PFSK-1 (cell line): ENCODE measurements at regions not wholly inside any gene's neighbourhood (a gene's known extent, or its start where the extent isn't known, plus 50 kb on each side); places are given as distances from the start of the nearest gene placed in this dataset.

Experiments used
- POLR2AphosphoS5 ChIP-seq: IDR thresholded peaks from 2 replicates; pipeline ENCODE4 v1.6.1; 2012; ENCODE audit warnings: low read depth, mild to moderate bottlenecking, control low read depth, low read length, moderate library complexity
- TAF1 ChIP-seq: IDR thresholded peaks from 2 replicates; pipeline ENCODE4 v1.6.1; 2012; ENCODE audit warnings: low read length, control low read depth, borderline replicate concordance; ENCODE audit not compliant: insufficient read depth

DNA sequence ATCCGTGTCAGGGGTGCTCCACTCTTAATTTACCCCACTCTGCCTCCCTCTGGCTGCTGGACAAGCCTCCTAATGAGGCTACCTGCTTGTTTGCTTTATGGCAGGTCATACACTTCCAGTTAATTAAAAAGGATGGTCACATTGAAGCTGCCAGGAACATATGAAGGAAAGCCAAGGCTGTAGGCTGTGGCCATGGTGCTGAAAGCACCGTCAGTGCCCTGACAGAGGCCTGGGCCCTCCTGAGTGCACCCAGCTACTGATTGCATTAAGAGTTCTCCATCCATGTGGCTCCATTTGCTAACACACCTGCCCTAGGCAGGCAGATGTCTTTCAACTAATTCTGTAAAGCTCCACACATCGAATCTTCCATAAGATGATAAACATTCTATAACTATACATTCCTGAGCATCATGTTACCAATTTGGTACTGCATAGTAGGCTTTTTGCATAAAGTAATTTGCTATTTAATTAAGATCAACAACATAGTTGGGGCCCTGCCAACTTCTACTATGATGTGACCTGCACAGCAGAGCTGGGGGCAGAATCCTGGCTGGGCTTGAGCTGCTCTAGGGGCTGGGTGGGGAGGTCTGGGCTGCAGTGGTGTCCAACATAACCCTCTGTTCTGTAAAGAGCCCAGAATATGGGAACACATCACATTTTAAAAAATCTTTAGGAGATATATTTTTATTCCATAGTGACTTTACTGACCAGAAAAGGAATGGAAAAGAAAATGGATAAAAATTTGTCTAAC, 224.8 kb downstream of the SIPA1L2 start:
- TF ChIP-seq POLR2AphosphoS5 (no peak), TAF1 (no peak)
